Keratinocyte (primary cell): ENCODE measurements at regions not wholly inside any gene's neighbourhood (a gene's known extent, or its start where the extent isn't known, plus 50 kb on each side); places are given as distances from the start of the nearest gene placed in this dataset.

Source experiments
- DNase-seq: peaks from one replicate; pipeline ENCODE4 v3.0.0-alpha.2; 2011; ENCODE audit warnings: low read depth, missing footprints, low spot score
- FAIRE-seq: peaks from 2 replicates; lab custom pipeline; 2011; peaks lifted over from hg19 to GRCh38; lab: Jason Lieb, UNC
- H2AFZ ChIP-seq: 2 replicates; pipeline ENCODE4 v1.6.0; 2012; ENCODE audit warnings: low read length, control low read depth, inconsistent platforms; ENCODE audit not compliant: control insufficient read depth
- H3K27ac ChIP-seq: 2 replicates; pipeline ENCODE4 v1.5.1; 2011; ENCODE audit warnings: low read length; ENCODE audit not compliant: control insufficient read depth, insufficient read depth
- H3K27me3 ChIP-seq: 3 replicates; pipeline ENCODE4 v1.6.0; 2011; ENCODE audit warnings: low read length; ENCODE audit not compliant: control insufficient read depth, insufficient read depth; ENCODE audit errors: extremely low read depth
- H3K36me3 ChIP-seq, 2 experiments: 2 replicates in 1 of 2; 3 replicates in 1 of 2; pipeline ENCODE4 v1.5.1; 2011; ENCODE audit warnings: low read length in 2 of 2, mild to moderate bottlenecking in 1 of 2; ENCODE audit not compliant: control insufficient read depth in 2 of 2, insufficient read depth in 2 of 2; ENCODE audit errors: extremely low read depth in 1 of 2
- H3K4me1 ChIP-seq: 3 replicates; pipeline ENCODE4 v1.5.1; 2011; ENCODE audit warnings: low read length; ENCODE audit not compliant: control insufficient read depth, insufficient read depth; ENCODE audit errors: extremely low read depth
- H3K4me2 ChIP-seq: 3 replicates; pipeline ENCODE4 v1.6.0; 2011; ENCODE audit warnings: low read depth, low read length; ENCODE audit not compliant: control insufficient read depth, insufficient read depth; ENCODE audit errors: extremely low read depth
- H3K4me3 ChIP-seq, 3 experiments: fragments of 200-600 bp in 1 of 3; sonication (generic) in 1 of 3; 2 replicates in 2 of 3; 3 replicates in 1 of 3; pipeline ENCODE4 v1.5.1; 2011 to 2016; ENCODE audit warnings: low read length in 3 of 3, mild to moderate bottlenecking in 3 of 3, control low read depth in 2 of 3, inconsistent platforms in 1 of 3, low read depth in 1 of 3, mixed read lengths in 1 of 3, mixed run types in 1 of 3, moderate library complexity in 1 of 3; ENCODE audit not compliant: control insufficient read depth in 2 of 3, insufficient read depth in 2 of 3; ENCODE audit errors: extremely low read depth in 1 of 3
- H3K79me2 ChIP-seq: 2 replicates; pipeline ENCODE4 v1.6.0; 2012; ENCODE audit warnings: low read length; ENCODE audit not compliant: control insufficient read depth, insufficient read depth
- H3K9ac ChIP-seq: 3 replicates; pipeline ENCODE4 v1.6.0; 2011; ENCODE audit warnings: low read length; ENCODE audit not compliant: control insufficient read depth, insufficient read depth; ENCODE audit errors: extremely low read depth
- H3K9me1 ChIP-seq: 3 replicates; pipeline ENCODE4 v1.6.0; 2011; ENCODE audit warnings: low read length; ENCODE audit not compliant: control insufficient read depth, insufficient read depth; ENCODE audit errors: extremely low read depth
- H3K9me3 ChIP-seq: 2 replicates; pipeline ENCODE4 v1.5.1; 2012; ENCODE audit warnings: low read depth, low read length; ENCODE audit not compliant: control insufficient read depth
- H4K20me1 ChIP-seq: 3 replicates; pipeline ENCODE4 v1.6.0; 2011; ENCODE audit warnings: low read length; ENCODE audit not compliant: control insufficient read depth, insufficient read depth; ENCODE audit errors: extremely low read depth
- EZH2 ChIP-seq: IDR thresholded peaks from one replicate; pipeline ENCODE4 v1.6.1; 2012; ENCODE audit warnings: inconsistent platforms, mild to moderate bottlenecking, low read length, moderate library complexity
- dilution Hi-C: fragments of 300-500 bp; cut with MboI; formaldehyde crosslinking; loops from one replicate; pipeline ENCODE4 v1.7.0; 2020; ENCODE audit warnings: low sequenced_read_pairs; ENCODE audit not compliant: extremely low pct_ligation_motif_present
- TF ChIP-seq, protein P1 (sequence below), 3 experiments: IDR thresholded peaks in 1 of 3; conservative IDR thresholded peaks in 1 of 3; optimal IDR thresholded peaks in 1 of 3; 2 replicates in 2 of 3; 3 replicates in 1 of 3; pipeline versions ENCODE3 to v1.5.1; 2011; ENCODE audit warnings: low read length in 3 of 3, mild to moderate bottlenecking in 3 of 3, moderate library complexity in 2 of 3, control low read depth in 1 of 3, inconsistent platforms in 1 of 3; ENCODE audit not compliant: insufficient read depth in 2 of 3; ENCODE audit errors: extremely low read depth in 1 of 3

DNA sequence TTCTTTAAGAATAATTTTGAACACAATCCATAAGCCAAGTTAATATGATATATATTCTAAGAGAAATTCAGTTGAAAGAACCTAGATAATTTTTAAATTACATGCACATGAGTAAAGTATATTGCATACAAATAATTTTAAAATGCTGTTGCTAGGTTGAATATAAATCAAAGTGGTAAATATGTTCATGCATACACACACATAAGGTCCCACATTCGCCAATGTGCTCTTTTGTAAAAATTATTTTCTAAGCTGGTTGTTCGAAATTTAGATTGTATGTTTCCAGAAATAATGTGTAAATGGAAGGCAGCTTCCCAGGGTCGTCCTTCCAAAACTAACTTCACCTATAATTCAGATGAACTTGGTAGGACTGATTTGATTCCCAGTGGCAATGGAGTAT is 173.7 kb upstream of the CCDC196 start:
- no peak overlapping the region for H3K27ac ChIP-seq
- H3K9me3 ChIP-seq = no peaks in the 10 kb centered on the region
- H3K9ac ChIP-seq = no peak overlapping the region
- no peak overlapping the region for H2AFZ ChIP-seq
- DNase-seq = no peak
- dilution Hi-C loops = no loop called here
- no peaks in the 10 kb centered on the region for H3K27me3 ChIP-seq
- H3K4me1 ChIP-seq = no peaks in the 10 kb centered on the region
- no peak overlapping the region for H3K4me2 ChIP-seq
- TF ChIP-seq, protein P1, sequence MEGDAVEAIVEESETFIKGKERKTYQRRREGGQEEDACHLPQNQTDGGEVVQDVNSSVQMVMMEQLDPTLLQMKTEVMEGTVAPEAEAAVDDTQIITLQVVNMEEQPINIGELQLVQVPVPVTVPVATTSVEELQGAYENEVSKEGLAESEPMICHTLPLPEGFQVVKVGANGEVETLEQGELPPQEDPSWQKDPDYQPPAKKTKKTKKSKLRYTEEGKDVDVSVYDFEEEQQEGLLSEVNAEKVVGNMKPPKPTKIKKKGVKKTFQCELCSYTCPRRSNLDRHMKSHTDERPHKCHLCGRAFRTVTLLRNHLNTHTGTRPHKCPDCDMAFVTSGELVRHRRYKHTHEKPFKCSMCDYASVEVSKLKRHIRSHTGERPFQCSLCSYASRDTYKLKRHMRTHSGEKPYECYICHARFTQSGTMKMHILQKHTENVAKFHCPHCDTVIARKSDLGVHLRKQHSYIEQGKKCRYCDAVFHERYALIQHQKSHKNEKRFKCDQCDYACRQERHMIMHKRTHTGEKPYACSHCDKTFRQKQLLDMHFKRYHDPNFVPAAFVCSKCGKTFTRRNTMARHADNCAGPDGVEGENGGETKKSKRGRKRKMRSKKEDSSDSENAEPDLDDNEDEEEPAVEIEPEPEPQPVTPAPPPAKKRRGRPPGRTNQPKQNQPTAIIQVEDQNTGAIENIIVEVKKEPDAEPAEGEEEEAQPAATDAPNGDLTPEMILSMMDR (optimal IDR thresholded peaks at IDR 0.05 in 1 of 3, IDR thresholded peaks at IDR 0.05 in 1 of 3, conservative IDR thresholded peaks at IDR 0.05 in 1 of 3; ENCODE audit: extremely low read depth in 1 of 3, insufficient read depth in 2 of 3, low read length in 3 of 3) = no peak
- TF ChIP-seq EZH2 = no peak
- H3K9me1 ChIP-seq = no peaks in the 10 kb centered on the region
- no peak for FAIRE-seq
- H4K20me1 ChIP-seq = no peaks in the 10 kb centered on the region
- H3K36me3 ChIP-seq = no peaks in the 10 kb centered on the region
- H3K4me3 ChIP-seq = no peak overlapping the region
- H3K79me2 ChIP-seq = no peaks in the 10 kb centered on the region

DNA sequence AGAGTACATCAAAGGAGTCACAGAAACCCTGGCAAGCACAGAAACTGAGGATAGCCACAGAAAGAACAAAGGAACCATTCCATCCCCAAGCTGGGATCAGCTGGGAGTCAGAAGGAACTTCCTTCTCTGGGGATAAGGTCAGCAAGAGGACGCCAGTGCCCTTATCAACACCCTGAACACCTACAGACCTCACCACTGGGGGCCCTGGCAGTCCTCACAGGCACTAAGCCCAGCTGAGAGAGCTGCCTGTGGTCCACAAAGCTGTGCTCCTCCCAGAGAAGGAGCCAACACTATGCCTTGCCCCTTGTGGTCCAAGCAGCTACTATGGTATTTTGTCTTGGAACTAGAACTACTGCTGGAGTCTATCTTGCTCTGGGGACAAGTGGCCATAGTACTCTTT is 171.1 kb upstream of the CCDC196 start:
- no peaks in the 10 kb centered on the region for H3K79me2 ChIP-seq
- H3K4me1 ChIP-seq = no peaks in the 10 kb centered on the region
- no peak overlapping the region for H2AFZ ChIP-seq
- no peak overlapping the region for H3K27ac ChIP-seq
- no peaks in the 10 kb centered on the region for H3K9me3 ChIP-seq
- H3K9ac ChIP-seq = no peak overlapping the region
- dilution Hi-C loops = no loop called here
- H3K4me2 ChIP-seq = no peak overlapping the region
- no peaks in the 10 kb centered on the region for H4K20me1 ChIP-seq
- H3K36me3 ChIP-seq = no peaks in the 10 kb centered on the region
- H3K9me1 ChIP-seq = no peaks in the 10 kb centered on the region
- H3K4me3 ChIP-seq = no peak overlapping the region
- FAIRE-seq (no peak), DNase-seq (no peak)
- H3K27me3 ChIP-seq = no peaks in the 10 kb centered on the region
- TF ChIP-seq, protein P1 (optimal IDR thresholded peaks at IDR 0.05 in 1 of 3, IDR thresholded peaks at IDR 0.05 in 1 of 3, conservative IDR thresholded peaks at IDR 0.05 in 1 of 3; ENCODE audit: extremely low read depth in 1 of 3, insufficient read depth in 2 of 3, low read length in 3 of 3) = no peak
- TF ChIP-seq EZH2 = no peak
